ENCODE measurements at regions not wholly inside any gene's neighbourhood (a gene's known extent, or its start where the extent isn't known, plus 50 kb on each side); places are given as distances from the start of the nearest gene placed in this dataset.
"Not testable (repeated sequence)": the region's sequence is repeated elsewhere in the genome, so short reads cannot be mapped to it uniquely, and the experiment has no call there.

- H3K4me3 ChIP-seq (ENCODE audit: low read depth, low read length): no peak overlapping the region
- no peak for DNase-seq (ENCODE audit: low read depth)
- TF ChIP-seq CTCF (IDR thresholded peaks at IDR 0.05; ENCODE audit: insufficient read depth, low read depth, low read length): no peak
Measured at GRCh38 chr14:43786066-43786762, 720.9 kb downstream of the FSCB start.

- not testable (repeated sequence) for DNase-seq (ENCODE audit: low read depth); H3K4me3 ChIP-seq (ENCODE audit: low read depth, low read length)
Measured at GRCh38 chr14:43784432-43784831, 722.7 kb downstream of the FSCB start.

- TF ChIP-seq CTCF (IDR thresholded peaks at IDR 0.05; ENCODE audit: insufficient read depth, low read depth, low read length): no peak
- H3K4me3 ChIP-seq (ENCODE audit: low read depth, low read length): no peak overlapping the region
- no peak for DNase-seq (ENCODE audit: low read depth)
Measured at GRCh38 chr14:43778937-43779639, 728.0 kb downstream of the FSCB start.

GRCh38 chr14:43778570-43778936 lies 728.5 kb downstream of the FSCB start:
- DNase-seq (ENCODE audit: low read depth): no peak
- no peak for TF ChIP-seq CTCF (IDR thresholded peaks at IDR 0.05; ENCODE audit: insufficient read depth, low read depth, low read length)
- H3K4me3 ChIP-seq (ENCODE audit: low read depth, low read length): no peak overlapping the region

- no peak for DNase-seq (ENCODE audit: low read depth)
- TF ChIP-seq CTCF (IDR thresholded peaks at IDR 0.05; ENCODE audit: insufficient read depth, low read depth, low read length): no peak
- no peak overlapping the region for H3K4me3 ChIP-seq (ENCODE audit: low read depth, low read length)
Measured at GRCh38 chr14:43765474-43765873, 741.6 kb downstream of the FSCB start.

GRCh38 chr14:43764433-43764832 lies 742.6 kb downstream of the FSCB start:
- TF ChIP-seq CTCF (IDR thresholded peaks at IDR 0.05; ENCODE audit: insufficient read depth, low read depth, low read length): no peak
- DNase-seq (ENCODE audit: low read depth): no peak
- no peak overlapping the region for H3K4me3 ChIP-seq (ENCODE audit: low read depth, low read length)

- TF ChIP-seq CTCF (IDR thresholded peaks at IDR 0.05; ENCODE audit: insufficient read depth, low read depth, low read length): no peak
Measured at GRCh38 chr14:43755707-43756106, 751.4 kb downstream of the FSCB start.

More at GRCh38 chr14:43755707-43756106, 751.4 kb downstream of the FSCB start:
- no peak for DNase-seq (ENCODE audit: low read depth)
- H3K4me3 ChIP-seq (ENCODE audit: low read depth, low read length): no peak overlapping the region

Measured in fibroblast of villous mesenchyme (primary cell).